ENCODE measurements at regions not wholly inside any gene's neighbourhood (a gene's known extent, or its start where the extent isn't known, plus 50 kb on each side); places are given as distances from the start of the nearest gene placed in this dataset.

- TF ChIP-seq TAF1 (conservative IDR thresholded peaks at IDR 0.05), result no peak
- TF ChIP-seq, protein P1, sequence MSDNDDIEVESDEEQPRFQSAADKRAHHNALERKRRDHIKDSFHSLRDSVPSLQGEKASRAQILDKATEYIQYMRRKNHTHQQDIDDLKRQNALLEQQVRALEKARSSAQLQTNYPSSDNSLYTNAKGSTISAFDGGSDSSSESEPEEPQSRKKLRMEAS (IDR thresholded peaks at IDR 0.05), result no peak
- TF ChIP-seq CTCF (IDR thresholded peaks at IDR 0.05; ENCODE audit: low read depth, low read length, missing input control), result no peak
- no peak for TF ChIP-seq HNF4G (IDR thresholded peaks at IDR 0.05)
- no peak for TF ChIP-seq JUND (IDR thresholded peaks at IDR 0.05)
- no peak for TF ChIP-seq YY1 (IDR thresholded peaks at IDR 0.05)
- no peak for TF ChIP-seq NR2F2 (IDR thresholded peaks at IDR 0.05)
- TF ChIP-seq REST (IDR thresholded peaks at IDR 0.05), result no peak
- TF ChIP-seq GABPA (IDR thresholded peaks at IDR 0.05 in 1 of 2, conservative IDR thresholded peaks at IDR 0.05 in 1 of 2), result no peak
- TF ChIP-seq FOXA1 (IDR thresholded peaks at IDR 0.05), result no peak
Observed at GRCh38 chrX:39499996-39500395, 597.8 kb downstream of the BCOR start.
